Thyroid gland (tissue), 4 donors: ENCODE measurements at regions not wholly inside any gene's neighbourhood (a gene's known extent, or its start where the extent isn't known, plus 50 kb on each side); places are given as distances from the start of the nearest gene placed in this dataset.

Experiments
- POLR2A ChIP-seq, 2 donors: fragments of 450-650 bp; IDR thresholded peaks; one replicate each; pipeline ENCODE4 v1.6.1; 2017; ENCODE audit warnings: antibody characterized with exemption in 2 of 2, mild to moderate bottlenecking in 2 of 2, moderate library complexity in 1 of 2
- TF ChIP-seq, protein P1 (sequence below), 6 experiments: fragments of 200-600 bp in 3 of 6; fragments of 450-650 bp in 3 of 6; sonication (generic) in 3 of 6; IDR thresholded peaks; one replicate each; pipeline ENCODE4 v1.5.1; 2016 to 2019; ENCODE audit warnings: antibody characterized with exemption in 6 of 6, mild to moderate bottlenecking in 2 of 6, inconsistent platforms in 1 of 6, moderate library complexity in 1 of 6

DNA sequence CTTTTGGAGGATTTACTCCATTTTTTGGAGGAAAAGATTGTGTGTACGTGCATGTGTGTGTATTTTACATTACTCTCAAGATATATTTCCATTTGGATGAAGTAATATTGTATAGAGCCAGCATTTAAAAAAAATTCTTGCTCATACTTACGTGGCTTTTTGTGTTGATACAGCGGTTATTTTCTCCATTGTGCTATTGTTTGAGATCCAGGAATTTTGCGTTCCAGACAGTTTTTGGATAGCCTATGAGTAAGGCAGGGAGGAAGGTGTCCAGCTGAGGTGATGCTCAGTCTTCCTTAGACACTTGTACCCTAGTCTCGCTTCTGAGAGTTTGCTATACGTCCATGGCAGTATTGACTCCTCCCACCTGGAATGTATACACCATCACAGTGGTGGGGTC is 92.2 kb upstream of the ARHGEF7 start:
- TF ChIP-seq, protein P1, sequence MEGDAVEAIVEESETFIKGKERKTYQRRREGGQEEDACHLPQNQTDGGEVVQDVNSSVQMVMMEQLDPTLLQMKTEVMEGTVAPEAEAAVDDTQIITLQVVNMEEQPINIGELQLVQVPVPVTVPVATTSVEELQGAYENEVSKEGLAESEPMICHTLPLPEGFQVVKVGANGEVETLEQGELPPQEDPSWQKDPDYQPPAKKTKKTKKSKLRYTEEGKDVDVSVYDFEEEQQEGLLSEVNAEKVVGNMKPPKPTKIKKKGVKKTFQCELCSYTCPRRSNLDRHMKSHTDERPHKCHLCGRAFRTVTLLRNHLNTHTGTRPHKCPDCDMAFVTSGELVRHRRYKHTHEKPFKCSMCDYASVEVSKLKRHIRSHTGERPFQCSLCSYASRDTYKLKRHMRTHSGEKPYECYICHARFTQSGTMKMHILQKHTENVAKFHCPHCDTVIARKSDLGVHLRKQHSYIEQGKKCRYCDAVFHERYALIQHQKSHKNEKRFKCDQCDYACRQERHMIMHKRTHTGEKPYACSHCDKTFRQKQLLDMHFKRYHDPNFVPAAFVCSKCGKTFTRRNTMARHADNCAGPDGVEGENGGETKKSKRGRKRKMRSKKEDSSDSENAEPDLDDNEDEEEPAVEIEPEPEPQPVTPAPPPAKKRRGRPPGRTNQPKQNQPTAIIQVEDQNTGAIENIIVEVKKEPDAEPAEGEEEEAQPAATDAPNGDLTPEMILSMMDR (IDR thresholded peaks at IDR 0.05), result no peak
- TF ChIP-seq POLR2A (IDR thresholded peaks at IDR 0.05), result no peak
